ENCODE measurements at regions not wholly inside any gene's neighbourhood (a gene's known extent, or its start where the extent isn't known, plus 50 kb on each side); places are given as distances from the start of the nearest gene placed in this dataset.

- Histone ChIP-seq H3K27me3 (ENCODE audit: control insufficient read depth in 3 of 3, insufficient read depth in 3 of 3, low read length in 3 of 3) (no peaks in the 10 kb centered on the region), H3K4me3 (ENCODE audit: low read depth in 1 of 3, low read length in 3 of 3) (peak overlapping the region; percentile 80 to 98 (median 88)), H3K9me3 (ENCODE audit: control insufficient read depth in 2 of 2, insufficient read depth in 1 of 2, low read depth in 1 of 2, low read length in 1 of 2) (no peaks in the 10 kb centered on the region), H3K4me1 (ENCODE audit: control insufficient read depth in 3 of 3, insufficient read depth in 2 of 3, low read depth in 1 of 3, low read length in 2 of 3) (peaks cover 4 to 32% (median 13%) of the 10 kb centered on the region in 3 donors), H3K36me3 (ENCODE audit: control insufficient read depth in 3 of 3, insufficient read depth in 2 of 3, low read depth in 1 of 3, low read length in 3 of 3) (peaks cover 0 to 4% (median 0%) of the 10 kb centered on the region in 3 donors), H3K27ac (ENCODE audit: low read depth in 1 of 3, low read length in 2 of 3) (peak overlapping the region; percentile 79 to 98 (median 97))
- peak; percentile 94 to 95 for DNase-seq
- 0 to 1% (median 0%) methylated on average over 43 to 81 of the region's 81 CpGs for WGBS, 3 donors
- no peak for FAIRE-seq
Measured at GRCh38 chr2:134119713-134120405, 134.0 kb upstream of the MGAT5 start.

GRCh38 chr2:134120406-134120732, 133.5 kb upstream of the MGAT5 start:
- WGBS, 3 donors: 0 to 1% (median 1%) methylated on average over 18 to 37 of the region's 37 CpGs
- H3K27me3 ChIP-seq (ENCODE audit: control insufficient read depth in 3 of 3, insufficient read depth in 3 of 3, low read length in 3 of 3): no peaks in the 10 kb centered on the region
- peak overlapping the region; percentile 80 to 98 (median 88) for H3K4me3 ChIP-seq (ENCODE audit: low read depth in 1 of 3, low read length in 3 of 3)
- H3K4me1 ChIP-seq (ENCODE audit: control insufficient read depth in 3 of 3, insufficient read depth in 2 of 3, low read depth in 1 of 3, low read length in 2 of 3): peaks cover 6 to 37% (median 18%) of the 10 kb centered on the region in 3 donors
- peaks cover 0 to 5% (median 0%) of the 10 kb centered on the region in 3 donors for H3K36me3 ChIP-seq (ENCODE audit: control insufficient read depth in 3 of 3, insufficient read depth in 2 of 3, low read depth in 1 of 3, low read length in 3 of 3)
- DNase-seq (peak in 1 of 2 donors; percentile 63), FAIRE-seq (no peak)
- H3K27ac ChIP-seq (ENCODE audit: low read depth in 1 of 3, low read length in 2 of 3): peak overlapping the region; percentile 76 to 98 (median 97)
- no peaks in the 10 kb centered on the region for H3K9me3 ChIP-seq (ENCODE audit: control insufficient read depth in 2 of 2, insufficient read depth in 1 of 2, low read depth in 1 of 2, low read length in 1 of 2)

DNA sequence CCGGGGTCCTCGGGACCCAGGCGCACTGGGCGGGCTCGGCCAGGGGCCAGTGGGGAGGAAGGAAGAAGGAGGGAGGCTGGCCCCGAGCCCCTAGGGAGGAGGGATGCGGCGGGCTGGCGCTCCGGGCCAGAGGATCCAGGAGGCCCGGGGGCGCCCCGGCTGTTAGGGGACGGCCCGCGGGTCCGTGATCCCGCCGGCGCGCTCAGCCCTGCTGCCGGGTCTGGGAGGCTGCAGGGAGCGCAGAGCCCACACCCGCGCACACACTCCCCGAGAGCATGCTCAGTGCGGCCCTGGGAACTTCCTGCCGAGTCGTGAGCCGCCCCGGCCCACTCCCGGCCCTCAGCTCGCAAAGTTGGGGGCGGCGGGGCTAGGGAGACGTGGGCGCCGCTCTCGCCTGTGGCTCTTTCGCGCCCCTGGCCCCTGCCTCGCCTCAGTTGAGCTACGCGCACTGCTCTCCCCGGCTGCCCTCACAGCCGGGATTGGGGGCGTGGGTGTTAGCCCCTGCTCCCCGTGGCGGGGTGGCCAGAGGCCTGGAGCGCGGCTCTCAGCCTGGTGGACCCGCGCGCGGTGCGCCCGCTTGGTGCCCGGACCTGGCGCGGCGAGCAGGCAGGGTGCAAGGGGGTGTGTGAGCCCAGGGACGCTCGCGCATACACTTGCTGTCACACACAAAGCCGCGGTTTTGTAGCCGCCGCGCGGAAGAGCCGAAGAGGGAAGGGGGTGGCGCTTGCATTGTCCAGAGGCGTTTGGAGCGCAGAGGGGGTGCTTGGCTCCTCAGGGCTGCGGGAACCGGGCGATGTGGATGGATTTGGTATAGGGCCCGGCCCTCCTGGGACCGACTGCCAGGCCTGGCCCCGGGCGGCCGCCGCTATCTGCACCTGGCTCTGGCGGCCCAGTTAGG, 132.9 kb upstream of the MGAT5 start:
- peaks cover 12 to 43% (median 22%) of the 10 kb centered on the region in 3 donors for H3K4me1 ChIP-seq (ENCODE audit: control insufficient read depth in 3 of 3, insufficient read depth in 2 of 3, low read depth in 1 of 3, low read length in 2 of 3)
- no peaks in the 10 kb centered on the region for H3K27me3 ChIP-seq (ENCODE audit: control insufficient read depth in 3 of 3, insufficient read depth in 3 of 3, low read length in 3 of 3)
- FAIRE-seq (no peak), DNase-seq (peak; percentile 68 to 75)
- H3K36me3 ChIP-seq (ENCODE audit: control insufficient read depth in 3 of 3, insufficient read depth in 2 of 3, low read depth in 1 of 3, low read length in 3 of 3): peaks cover 0 to 7% (median 0%) of the 10 kb centered on the region in 3 donors
- peak overlapping the region; percentile 76 to 98 (median 97) for H3K27ac ChIP-seq (ENCODE audit: low read depth in 1 of 3, low read length in 2 of 3)
- H3K9me3 ChIP-seq (ENCODE audit: control insufficient read depth in 2 of 2, insufficient read depth in 1 of 2, low read depth in 1 of 2, low read length in 1 of 2): no peaks in the 10 kb centered on the region
- WGBS, 3 donors: 0% methylated on average over 56 to 84 of the region's 84 CpGs
- peak overlapping the region; percentile 80 to 98 (median 88) for H3K4me3 ChIP-seq (ENCODE audit: low read depth in 1 of 3, low read length in 3 of 3)

DNA sequence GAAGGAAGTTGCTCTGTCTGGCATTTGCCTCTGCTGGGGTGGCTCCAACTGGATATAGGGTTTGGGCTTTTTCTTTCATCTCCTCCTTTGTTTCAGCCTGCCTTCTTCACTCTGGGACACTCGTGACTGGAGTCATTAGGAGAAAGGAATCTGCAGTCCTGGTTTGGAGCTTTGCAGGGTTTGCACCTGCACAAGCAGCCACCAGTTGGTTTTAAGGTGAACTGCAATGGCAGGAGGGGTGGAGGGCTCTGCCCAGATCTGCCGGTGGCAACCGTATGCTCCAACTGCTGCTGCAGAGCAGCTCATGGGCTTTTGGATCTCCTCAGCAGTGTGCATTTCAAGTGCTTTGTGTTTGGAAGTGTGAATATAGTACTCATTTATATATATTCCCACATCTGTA, 131.3 kb upstream of the MGAT5 start:
- 8 to 61% (median 28%) methylated on average over 3 of the region's 3 CpGs for WGBS, 3 donors
- peaks cover 0 to 7% (median 0%) of the 10 kb centered on the region in 3 donors for H3K36me3 ChIP-seq (ENCODE audit: control insufficient read depth in 3 of 3, insufficient read depth in 2 of 3, low read depth in 1 of 3, low read length in 3 of 3)
- peak overlapping the region; percentile 15 to 98 (median 20) for H3K27ac ChIP-seq (ENCODE audit: low read depth in 1 of 3, low read length in 2 of 3)
- H3K4me3 ChIP-seq (ENCODE audit: low read depth in 1 of 3, low read length in 3 of 3): peak overlapping the region in 1 of 3 donors; percentile 88
- H3K27me3 ChIP-seq (ENCODE audit: control insufficient read depth in 3 of 3, insufficient read depth in 3 of 3, low read length in 3 of 3): no peaks in the 10 kb centered on the region
- FAIRE-seq (no peak), DNase-seq (peak in 1 of 2 donors; percentile 45)
- no peaks in the 10 kb centered on the region for H3K9me3 ChIP-seq (ENCODE audit: control insufficient read depth in 2 of 2, insufficient read depth in 1 of 2, low read depth in 1 of 2, low read length in 1 of 2)
- peaks cover 18 to 58% (median 32%) of the 10 kb centered on the region in 3 donors for H3K4me1 ChIP-seq (ENCODE audit: control insufficient read depth in 3 of 3, insufficient read depth in 2 of 3, low read depth in 1 of 3, low read length in 2 of 3)

DNA sequence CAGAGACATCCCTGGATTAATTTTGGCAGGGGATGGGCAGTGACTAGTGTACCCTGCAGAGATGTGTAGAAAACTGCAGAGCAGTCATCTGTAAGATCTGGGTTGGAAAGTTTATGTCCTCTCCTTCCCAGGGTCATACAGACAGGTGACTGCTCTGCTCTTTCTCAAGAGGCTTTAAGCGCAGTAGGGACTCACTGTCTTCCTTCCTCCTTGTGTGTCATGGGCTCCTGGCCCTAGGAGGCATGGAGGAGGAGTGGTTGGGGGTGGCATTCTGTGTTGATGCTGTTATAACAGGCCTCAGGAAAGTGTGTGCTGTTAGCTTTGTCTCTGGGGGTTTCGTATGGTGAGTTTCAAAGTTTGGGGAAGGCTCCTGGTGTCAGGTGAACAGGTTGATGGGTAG, 130.5 kb upstream of the MGAT5 start:
- no peak for FAIRE-seq
- 41 to 71% (median 66%) methylated on average over 2 of the region's 2 CpGs for whole genome bisulfite sequencing, 3 donors
- H3K4me3 ChIP-seq (ENCODE audit: low read depth in 1 of 3, low read length in 3 of 3): no peak overlapping the region
- no peaks in the 10 kb centered on the region for H3K9me3 ChIP-seq (ENCODE audit: control insufficient read depth in 2 of 2, insufficient read depth in 1 of 2, low read depth in 1 of 2, low read length in 1 of 2)
- H3K4me1 ChIP-seq (ENCODE audit: control insufficient read depth in 3 of 3, insufficient read depth in 2 of 3, low read depth in 1 of 3, low read length in 2 of 3): peaks cover 18 to 64% (median 36%) of the 10 kb centered on the region in 3 donors
- DNase-seq: peak in 1 of 2 donors; percentile 42
- H3K27me3 ChIP-seq (ENCODE audit: control insufficient read depth in 3 of 3, insufficient read depth in 3 of 3, low read length in 3 of 3): no peaks in the 10 kb centered on the region
- peaks cover 0 to 7% (median 0%) of the 10 kb centered on the region in 3 donors for H3K36me3 ChIP-seq (ENCODE audit: control insufficient read depth in 3 of 3, insufficient read depth in 2 of 3, low read depth in 1 of 3, low read length in 3 of 3)
- peak overlapping the region; percentile 43 to 98 (median 83) for H3K27ac ChIP-seq (ENCODE audit: low read depth in 1 of 3, low read length in 2 of 3)

DNA sequence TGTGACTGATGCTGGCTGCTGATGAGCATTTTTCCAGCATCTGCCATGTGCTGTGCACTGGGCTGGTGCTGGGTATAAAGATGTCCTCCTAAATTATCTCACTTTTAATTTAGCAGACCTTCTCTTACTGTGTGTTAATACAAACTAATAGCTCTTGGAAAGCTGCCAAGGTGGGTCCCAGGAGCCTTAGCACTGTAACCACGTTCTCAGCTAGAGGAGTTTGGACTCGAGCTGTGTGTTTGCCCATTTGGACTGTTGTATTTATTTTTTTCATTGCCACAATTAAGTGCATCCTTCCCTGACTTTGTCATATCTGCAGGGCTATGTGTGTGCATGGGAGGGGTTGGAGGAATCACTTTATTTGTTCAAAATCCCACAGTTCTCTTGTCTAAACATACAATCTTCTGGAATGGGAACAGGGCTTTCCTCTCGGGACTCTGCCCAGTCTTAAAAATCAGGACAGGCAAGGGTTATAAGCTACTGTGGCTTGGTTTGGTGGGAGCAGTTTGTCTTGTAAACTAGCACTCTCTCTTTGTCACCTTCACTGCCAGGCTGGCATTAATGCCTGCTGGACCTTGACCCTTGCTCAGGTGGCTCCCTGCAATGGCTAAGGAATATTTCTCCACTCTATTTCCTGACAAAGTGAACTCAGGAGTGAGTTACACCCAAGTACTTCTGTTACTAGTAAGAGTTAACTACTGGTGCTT, 129.7 kb upstream of the MGAT5 start:
- H3K36me3 ChIP-seq (ENCODE audit: control insufficient read depth in 3 of 3, insufficient read depth in 2 of 3, low read depth in 1 of 3, low read length in 3 of 3): peaks cover 0 to 7% (median 0%) of the 10 kb centered on the region in 3 donors
- no peak for FAIRE-seq

GRCh38 chr2:134127496-134127895, 126.4 kb upstream of the MGAT5 start:
- Histone ChIP-seq H3K27ac (ENCODE audit: low read depth in 1 of 3, low read length in 2 of 3) (peak overlapping the region in 1 of 3 donors; percentile 17), H3K9me3 (ENCODE audit: control insufficient read depth in 2 of 2, insufficient read depth in 1 of 2, low read depth in 1 of 2, low read length in 1 of 2) (no peaks in the 10 kb centered on the region), H3K27me3 (ENCODE audit: control insufficient read depth in 3 of 3, insufficient read depth in 3 of 3, low read length in 3 of 3) (no peaks in the 10 kb centered on the region), H3K36me3 (ENCODE audit: control insufficient read depth in 3 of 3, insufficient read depth in 2 of 3, low read depth in 1 of 3, low read length in 3 of 3) (peaks cover 0 to 12% (median 0%) of the 10 kb centered on the region in 3 donors), H3K4me1 (ENCODE audit: control insufficient read depth in 3 of 3, insufficient read depth in 2 of 3, low read depth in 1 of 3, low read length in 2 of 3) (peaks cover 23 to 64% (median 41%) of the 10 kb centered on the region in 3 donors), H3K4me3 (ENCODE audit: low read depth in 1 of 3, low read length in 3 of 3) (no peak overlapping the region)
- DNase-seq (peak in 1 of 2 donors; percentile 74), FAIRE-seq (no peak)
- 13 to 57% (median 23%) methylated on average over 7 of the region's 7 CpGs for WGBS, 3 donors

More for the DNA sequence above, 129.7 kb upstream of the MGAT5 start:
- Histone ChIP-seq H3K27ac (ENCODE audit: low read depth in 1 of 3, low read length in 2 of 3) (peak overlapping the region; percentile 83 to 98 (median 86)), H3K4me3 (ENCODE audit: low read depth in 1 of 3, low read length in 3 of 3) (peak overlapping the region in 1 of 3 donors; percentile 5), H3K9me3 (ENCODE audit: control insufficient read depth in 2 of 2, insufficient read depth in 1 of 2, low read depth in 1 of 2, low read length in 1 of 2) (no peaks in the 10 kb centered on the region), H3K4me1 (ENCODE audit: control insufficient read depth in 3 of 3, insufficient read depth in 2 of 3, low read depth in 1 of 3, low read length in 2 of 3) (peaks cover 18 to 64% (median 28%) of the 10 kb centered on the region in 3 donors), H3K27me3 (ENCODE audit: control insufficient read depth in 3 of 3, insufficient read depth in 3 of 3, low read length in 3 of 3) (no peaks in the 10 kb centered on the region)
- DNase-seq: peak; percentile 94 to 96
- WGBS, 3 donors: 4 to 19% (median 14%) methylated on average over 3 of the region's 3 CpGs

GRCh38 chr2:134128746-134129145, 125.1 kb upstream of the MGAT5 start:
- no peak for FAIRE-seq
- Histone ChIP-seq H3K4me3 (ENCODE audit: low read depth in 1 of 3, low read length in 3 of 3) (no peak overlapping the region), H3K27me3 (ENCODE audit: control insufficient read depth in 3 of 3, insufficient read depth in 3 of 3, low read length in 3 of 3) (no peaks in the 10 kb centered on the region), H3K4me1 (ENCODE audit: control insufficient read depth in 3 of 3, insufficient read depth in 2 of 3, low read depth in 1 of 3, low read length in 2 of 3) (peaks cover 28 to 54% (median 43%) of the 10 kb centered on the region in 3 donors), H3K36me3 (ENCODE audit: control insufficient read depth in 3 of 3, insufficient read depth in 2 of 3, low read depth in 1 of 3, low read length in 3 of 3) (peaks cover 0 to 11% (median 0%) of the 10 kb centered on the region in 3 donors), H3K9me3 (ENCODE audit: control insufficient read depth in 2 of 2, insufficient read depth in 1 of 2, low read depth in 1 of 2, low read length in 1 of 2) (no peaks in the 10 kb centered on the region), H3K27ac (ENCODE audit: low read depth in 1 of 3, low read length in 2 of 3) (no peak overlapping the region)
- DNase-seq: no peak
- WGBS, 3 donors: 77 to 82% (median 78%) methylated on average over 6 of the region's 6 CpGs
